Stimulated activated CD8-positive, alpha-beta memory T cell treated with anti-CD3 and anti-CD28 coated beads, Interleukin-15, amount 100 ng/mL, for 24 hours (primary cell): ENCODE measurements at regions not wholly inside any gene's neighbourhood (a gene's known extent, or its start where the extent isn't known, plus 50 kb on each side); places are given as distances from the start of the nearest gene placed in this dataset.

ENCODE experiments used
- DNase-seq: peaks from one replicate; pipeline ENCODE4 v3.0.0-alpha.2; 2020; ENCODE audit warnings: low read depth

- DNase-seq, result no peak
These were observed 301.4 kb upstream of the TNP1 start for GRCh38 chr2:217160978-217161973.

- no peak for DNase-seq
These were observed 300.4 kb upstream of the TNP1 start for GRCh38 chr2:217160103-217160743.

- no peak for DNase-seq
These were observed 299.1 kb upstream of the TNP1 start for GRCh38 chr2:217158928-217159327.

- DNase-seq, result no peak
These were observed 297.7 kb upstream of the TNP1 start for GRCh38 chr2:217157581-217157980.

- no peak for DNase-seq
These were observed 296.9 kb upstream of the TNP1 start for GRCh38 chr2:217156801-217157200.

GRCh38 chr2:217154923-217155322 lies 295.1 kb upstream of the TNP1 start:
- no peak for DNase-seq

GRCh38 chr2:217153510-217153909 lies 293.6 kb upstream of the TNP1 start:
- DNase-seq, result no peak

- DNase-seq, result no peak
These were observed 293.0 kb upstream of the TNP1 start for GRCh38 chr2:217152831-217153230.

GRCh38 chr2:217151509-217152206 lies 291.8 kb upstream of the TNP1 start:
- no peak for DNase-seq

- no peak for DNase-seq
These were observed 290.4 kb upstream of the TNP1 start for GRCh38 chr2:217150236-217150635.

GRCh38 chr2:217149087-217149660 lies 289.3 kb upstream of the TNP1 start:
- DNase-seq, result no peak

GRCh38 chr2:217147818-217148217 lies 288.0 kb upstream of the TNP1 start:
- no peak for DNase-seq

- DNase-seq, result no peak
These were observed 287.1 kb upstream of the TNP1 start for GRCh38 chr2:217146956-217147355.

GRCh38 chr2:217142649-217143266 lies 282.9 kb upstream of the TNP1 start:
- no peak for DNase-seq

GRCh38 chr2:217138284-217138683 lies 278.4 kb upstream of the TNP1 start:
- DNase-seq, result no peak

GRCh38 chr2:217127744-217128143 lies 267.9 kb upstream of the TNP1 start:
- DNase-seq, result no peak

- DNase-seq, result no peak
These were observed 265.1 kb upstream of the TNP1 start for GRCh38 chr2:217125014-217125413.

- no peak for DNase-seq
These were observed 264.2 kb upstream of the TNP1 start for GRCh38 chr2:217124050-217124449.

- DNase-seq, result no peak
These were observed 261.7 kb upstream of the TNP1 start for GRCh38 chr2:217121565-217121964.

- DNase-seq, result no peak
These were observed 260.6 kb upstream of the TNP1 start for GRCh38 chr2:217120429-217120828.

- DNase-seq, result no peak
These were observed 258.9 kb upstream of the TNP1 start for GRCh38 chr2:217118559-217119284.
